ENCODE measurements at regions not wholly inside any gene's neighbourhood (a gene's known extent, or its start where the extent isn't known, plus 50 kb on each side); places are given as distances from the start of the nearest gene placed in this dataset.

DNA sequence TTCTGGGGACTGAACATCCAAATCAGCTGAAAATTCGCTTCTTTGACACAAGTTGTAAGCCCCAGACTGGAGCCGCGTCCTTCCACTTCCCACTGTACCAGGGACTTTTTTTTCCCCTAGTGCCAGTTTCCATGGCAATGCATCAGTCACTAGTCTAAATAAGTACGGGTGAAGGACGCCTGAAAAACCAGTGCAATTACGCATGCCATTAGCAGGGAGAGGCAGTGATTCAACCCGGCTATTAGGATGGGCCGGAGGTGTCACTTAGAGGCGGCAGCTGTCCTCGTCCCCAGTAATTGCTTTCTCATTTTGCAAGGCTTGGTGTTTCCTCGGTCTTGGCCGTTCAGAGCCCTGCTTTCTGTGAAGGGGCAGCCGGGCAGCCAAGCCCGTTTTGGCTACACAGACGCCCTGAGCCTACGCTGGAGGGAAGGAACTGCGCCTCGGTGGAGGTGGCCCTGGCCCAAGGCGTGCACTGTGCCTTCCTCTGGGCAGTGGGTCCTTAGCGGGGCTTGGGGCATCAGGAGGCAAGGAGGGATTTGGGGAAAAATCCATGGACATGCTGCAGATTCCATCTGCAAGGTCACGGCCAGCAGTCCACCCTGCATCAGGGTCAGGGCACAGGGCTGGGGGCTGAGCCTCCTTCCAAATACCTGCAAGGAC lies 319.7 kb downstream of the CTTN start:
- Histone ChIP-seq H3K27ac (ENCODE audit: extremely low read depth, low read depth, low read length) (no peak overlapping the region), H3K4me3 (no peak overlapping the region), H3K36me3 (ENCODE audit: control insufficient read depth, insufficient read depth, low read length) (no peaks in the 10 kb centered on the region), H3K27me3 (ENCODE audit: control insufficient read depth in 2 of 2, insufficient read depth in 2 of 2, low read length in 2 of 2) (peaks cover 23 to 67% of the 10 kb centered on the region in 2 experiments), H3K9me3 (replicated peaks; ENCODE audit: control insufficient read depth, insufficient read depth, low read depth, low read length) (no peaks in the 10 kb centered on the region; the same call in 1 of the 2 replicates), H2AFZ (ENCODE audit: low read depth, low read length) (no peak overlapping the region), H3K4me2 (ENCODE audit: insufficient read depth, low read length) (no peak overlapping the region), H4K20me1 (replicated peaks; ENCODE audit: control insufficient read depth, insufficient read depth, low read length) (peaks cover 4% of the 10 kb centered on the region; the same call in 1 of the 2 replicates), H3K79me2 (ENCODE audit: control insufficient read depth, insufficient read depth, low read length) (no peaks in the 10 kb centered on the region), H3K4me1 (replicated peaks in 1 of 2; ENCODE audit: control insufficient read depth in 2 of 2, insufficient read depth in 2 of 2, low read length in 2 of 2) (no peaks in the 10 kb centered on the region), H3K9ac (ENCODE audit: insufficient read depth in 1 of 2, low read depth in 2 of 2, low read length in 2 of 2) (no peak overlapping the region), H3K9me1 (ENCODE audit: control insufficient read depth, insufficient read depth, low read length) (no peaks in the 10 kb centered on the region)
- CTCF ChIA-PET (ENCODE audit: low intra/inter-chr PET ratio): no interaction called here
- ATAC-seq (no peak), FAIRE-seq (no peak), DNase-seq (ENCODE audit: extremely low read depth in 1 of 4, low spot score in 3 of 4) (no peak)
- intact Hi-C loops (cut with micrococcal nuclease) (no loop called here), in situ Hi-C loops (cut with MboI) (no loop called here)
- WGBS (ENCODE audit: insufficient coverage, low coverage, missing lambda C conversion rate): 4% methylated on average over 19 of the region's 21 CpGs
- POLR2A ChIA-PET: interaction anchor here (0.8 kb wide), 1 partner anchor 695 kb away, joined by 3 read pairs; no protein-coding TSS in a partner anchor
- no peak for TF ChIP-seq RFX5 (IDR thresholded peaks at IDR 0.05; ENCODE audit: low read depth, low read length)
- no peak for TF ChIP-seq ZNF408 (CRISPR knock-in tag; IDR thresholded peaks at IDR 0.05; ENCODE audit: low read depth)
- TF ChIP-seq, protein P1, sequence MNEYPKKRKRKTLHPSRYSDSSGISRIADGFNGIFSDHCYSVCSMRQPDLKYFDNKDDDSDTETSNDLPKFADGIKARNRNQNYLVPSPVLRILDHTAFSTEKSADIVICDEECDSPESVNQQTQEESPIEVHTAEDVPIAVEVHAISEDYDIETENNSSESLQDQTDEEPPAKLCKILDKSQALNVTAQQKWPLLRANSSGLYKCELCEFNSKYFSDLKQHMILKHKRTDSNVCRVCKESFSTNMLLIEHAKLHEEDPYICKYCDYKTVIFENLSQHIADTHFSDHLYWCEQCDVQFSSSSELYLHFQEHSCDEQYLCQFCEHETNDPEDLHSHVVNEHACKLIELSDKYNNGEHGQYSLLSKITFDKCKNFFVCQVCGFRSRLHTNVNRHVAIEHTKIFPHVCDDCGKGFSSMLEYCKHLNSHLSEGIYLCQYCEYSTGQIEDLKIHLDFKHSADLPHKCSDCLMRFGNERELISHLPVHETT (CRISPR knock-in tag; conservative IDR thresholded peaks at IDR 0.05 in 1 of 2, IDR thresholded peaks at IDR 0.05 in 1 of 2): no peak
- TF ChIP-seq, protein P2, sequence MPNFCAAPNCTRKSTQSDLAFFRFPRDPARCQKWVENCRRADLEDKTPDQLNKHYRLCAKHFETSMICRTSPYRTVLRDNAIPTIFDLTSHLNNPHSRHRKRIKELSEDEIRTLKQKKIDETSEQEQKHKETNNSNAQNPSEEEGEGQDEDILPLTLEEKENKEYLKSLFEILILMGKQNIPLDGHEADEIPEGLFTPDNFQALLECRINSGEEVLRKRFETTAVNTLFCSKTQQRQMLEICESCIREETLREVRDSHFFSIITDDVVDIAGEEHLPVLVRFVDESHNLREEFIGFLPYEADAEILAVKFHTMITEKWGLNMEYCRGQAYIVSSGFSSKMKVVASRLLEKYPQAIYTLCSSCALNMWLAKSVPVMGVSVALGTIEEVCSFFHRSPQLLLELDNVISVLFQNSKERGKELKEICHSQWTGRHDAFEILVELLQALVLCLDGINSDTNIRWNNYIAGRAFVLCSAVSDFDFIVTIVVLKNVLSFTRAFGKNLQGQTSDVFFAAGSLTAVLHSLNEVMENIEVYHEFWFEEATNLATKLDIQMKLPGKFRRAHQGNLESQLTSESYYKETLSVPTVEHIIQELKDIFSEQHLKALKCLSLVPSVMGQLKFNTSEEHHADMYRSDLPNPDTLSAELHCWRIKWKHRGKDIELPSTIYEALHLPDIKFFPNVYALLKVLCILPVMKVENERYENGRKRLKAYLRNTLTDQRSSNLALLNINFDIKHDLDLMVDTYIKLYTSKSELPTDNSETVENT (CRISPR knock-in tag; IDR thresholded peaks at IDR 0.05): no peak
- BruUV-seq (replicated peaks): no TSS peak

Data from K562 (cell line).